Amniotic stem cell (primary cell): ENCODE measurements at regions not wholly inside any gene's neighbourhood (a gene's known extent, or its start where the extent isn't known, plus 50 kb on each side); places are given as distances from the start of the nearest gene placed in this dataset.
"Not testable (repeated sequence)": the region's sequence is repeated elsewhere in the genome, so short reads cannot be mapped to it uniquely, and the experiment has no call there.

Source experiments
- DNase-seq: peaks from one replicate; lab custom pipeline; 2025; lab: John Stamatoyannopoulos, UW

DNA sequence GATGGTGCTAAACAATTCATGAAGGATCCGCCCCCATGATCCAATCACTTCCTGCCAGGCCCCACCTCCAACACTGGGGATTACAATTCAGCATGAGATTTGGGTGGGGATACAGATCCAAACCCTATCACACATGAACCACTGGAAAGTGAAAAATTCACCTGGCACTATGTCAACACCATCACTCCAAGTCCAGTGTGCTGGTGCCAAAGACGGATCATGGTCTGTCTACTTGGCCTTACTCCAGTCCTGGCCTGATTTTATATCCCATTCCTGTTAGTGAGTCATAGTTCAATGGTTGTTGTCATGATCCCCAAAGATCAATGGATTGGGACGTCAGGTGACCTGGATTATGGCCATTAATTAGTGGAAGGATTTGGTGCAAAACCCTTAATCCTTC, 147.4 kb upstream of the RPS23 start:
- no peak for DNase-seq

GRCh38 chr5:82424211-82424610, 146.1 kb upstream of the RPS23 start:
- no peak for DNase-seq

DNA sequence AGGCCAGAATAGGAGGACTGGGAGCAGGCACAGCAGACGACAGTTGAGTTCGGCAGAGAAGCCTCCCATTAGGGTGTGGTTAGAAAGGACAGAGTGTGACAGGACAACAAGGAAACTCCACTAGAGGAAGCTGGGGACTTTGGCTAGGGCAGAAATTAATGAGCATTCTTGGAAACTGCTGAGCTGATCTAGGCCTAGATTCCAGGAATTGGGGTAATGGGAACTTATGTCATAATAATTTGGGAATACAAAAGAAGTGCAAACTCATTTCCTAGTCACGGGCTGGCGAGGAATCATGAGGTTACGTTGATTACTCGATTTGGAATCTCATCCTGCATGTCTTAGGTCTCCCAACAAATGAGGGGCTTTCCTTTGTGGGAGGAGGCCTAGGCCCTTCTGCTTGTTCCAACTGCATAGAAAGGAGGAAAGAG, 144.6 kb upstream of the RPS23 start:
- no peak for DNase-seq

DNA sequence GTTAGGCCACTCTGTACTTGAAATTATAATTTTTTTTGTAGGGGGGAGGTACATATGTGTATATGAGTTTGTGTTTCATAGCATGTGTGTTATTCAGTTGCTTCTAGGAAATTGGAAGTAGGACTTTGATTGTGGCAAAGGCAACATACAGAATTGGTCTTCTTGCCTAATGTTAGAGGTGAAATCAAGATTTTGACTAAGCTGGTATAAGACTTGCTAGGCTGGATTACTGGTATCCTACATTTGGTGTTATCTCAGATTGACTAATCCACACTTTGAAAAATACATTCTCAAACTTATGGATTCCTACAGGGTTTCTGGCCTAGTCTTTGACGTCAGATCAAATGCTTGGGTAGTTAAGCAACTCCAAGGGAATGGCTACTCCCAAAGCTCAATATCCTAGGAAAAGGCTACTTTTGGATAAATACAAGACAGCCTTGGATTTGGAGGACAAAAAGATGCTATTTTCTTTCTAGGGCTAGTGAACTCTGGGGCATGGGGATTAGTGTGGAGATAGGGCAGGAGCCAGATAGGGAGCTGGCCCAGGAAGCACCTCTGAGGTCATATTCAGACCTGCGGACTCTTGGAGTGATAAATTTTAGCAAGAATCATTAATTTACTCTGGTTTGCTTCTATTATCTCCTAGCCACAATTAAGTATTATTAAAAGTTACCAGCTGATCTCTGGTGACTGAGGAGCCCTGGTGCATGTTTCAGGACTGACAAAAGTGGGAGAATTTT, 144.0 kb upstream of the RPS23 start:
- DNase-seq: no peak

DNA sequence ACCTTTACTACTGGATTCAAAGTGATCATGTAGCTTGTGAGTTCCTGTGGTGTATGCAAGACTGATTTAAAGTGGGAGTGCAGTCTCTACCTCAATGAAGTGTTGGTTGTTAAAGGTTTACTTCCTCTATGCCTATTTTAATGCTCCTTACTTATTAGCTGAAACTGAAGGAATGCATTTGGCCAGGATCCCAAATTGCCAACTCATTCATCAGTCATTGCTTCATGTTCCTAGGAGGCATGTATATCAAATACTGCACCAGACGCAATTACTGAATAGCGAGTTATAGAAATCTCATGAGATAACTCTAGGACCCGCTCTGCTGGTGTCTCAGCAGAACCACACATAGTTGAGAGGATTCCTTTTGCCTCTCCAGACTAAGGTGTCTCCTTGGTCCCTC, 143.0 kb upstream of the RPS23 start:
- DNase-seq: peak; percentile 21

- not testable (repeated sequence) for DNase-seq
Observed at GRCh38 chr5:82420524-82420923, 142.4 kb upstream of the RPS23 start.

- no peak for DNase-seq
Observed at GRCh38 chr5:82419559-82420332, 141.6 kb upstream of the RPS23 start.

- DNase-seq: no peak
Observed at GRCh38 chr5:82418608-82418950, 140.4 kb upstream of the RPS23 start.

- DNase-seq: no peak
Observed at GRCh38 chr5:82417776-82418607, 139.8 kb upstream of the RPS23 start.

GRCh38 chr5:82416512-82416911, 138.4 kb upstream of the RPS23 start:
- no peak for DNase-seq

DNA sequence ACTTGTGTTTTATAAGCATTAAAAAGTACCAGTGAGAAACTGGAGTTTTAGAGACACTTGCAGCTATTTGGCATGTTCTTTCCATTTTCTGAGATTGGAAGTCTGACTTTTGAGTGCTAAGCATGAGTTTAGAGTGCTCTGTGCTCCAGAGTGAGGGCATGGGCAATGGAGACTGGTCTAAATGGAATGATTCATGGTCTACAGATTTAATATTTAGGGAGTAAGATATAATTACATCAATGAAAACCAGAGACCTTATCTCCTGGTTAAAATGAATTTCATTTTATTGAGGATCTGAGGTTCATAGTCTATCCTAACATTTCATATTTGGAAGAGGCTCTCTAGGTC, 135.9 kb upstream of the RPS23 start:
- no peak for DNase-seq

GRCh38 chr5:82413302-82414040, 135.3 kb upstream of the RPS23 start:
- peak; percentile 14 for DNase-seq

- no peak for DNase-seq
Observed at GRCh38 chr5:82408033-82408432, 129.9 kb upstream of the RPS23 start.

- peak; percentile 34 for DNase-seq
Observed at GRCh38 chr5:82406205-82406773, 128.1 kb upstream of the RPS23 start.

- peak; percentile 78 for DNase-seq
Observed at GRCh38 chr5:82405618-82406204, 127.6 kb upstream of the RPS23 start.

DNA sequence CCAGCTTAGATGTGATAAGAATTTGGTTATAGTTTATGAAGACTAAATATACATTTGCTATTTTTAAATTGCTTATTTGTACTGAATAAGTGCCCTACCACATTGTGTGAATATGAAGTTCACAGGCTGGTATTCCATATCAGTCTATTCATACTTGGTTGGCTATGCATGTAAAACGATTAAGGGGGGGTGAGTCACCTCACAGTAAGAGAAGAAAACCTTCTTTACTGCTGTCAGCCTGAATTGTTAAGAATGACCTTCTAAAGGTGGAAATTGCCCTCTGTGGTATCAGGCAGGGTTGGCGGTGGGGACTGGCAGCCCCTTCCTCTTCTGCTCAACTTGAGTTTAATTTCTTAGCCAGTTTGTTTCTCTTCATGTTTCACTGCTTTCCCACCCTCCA, 127.0 kb upstream of the RPS23 start:
- DNase-seq: peak; percentile 52

DNA sequence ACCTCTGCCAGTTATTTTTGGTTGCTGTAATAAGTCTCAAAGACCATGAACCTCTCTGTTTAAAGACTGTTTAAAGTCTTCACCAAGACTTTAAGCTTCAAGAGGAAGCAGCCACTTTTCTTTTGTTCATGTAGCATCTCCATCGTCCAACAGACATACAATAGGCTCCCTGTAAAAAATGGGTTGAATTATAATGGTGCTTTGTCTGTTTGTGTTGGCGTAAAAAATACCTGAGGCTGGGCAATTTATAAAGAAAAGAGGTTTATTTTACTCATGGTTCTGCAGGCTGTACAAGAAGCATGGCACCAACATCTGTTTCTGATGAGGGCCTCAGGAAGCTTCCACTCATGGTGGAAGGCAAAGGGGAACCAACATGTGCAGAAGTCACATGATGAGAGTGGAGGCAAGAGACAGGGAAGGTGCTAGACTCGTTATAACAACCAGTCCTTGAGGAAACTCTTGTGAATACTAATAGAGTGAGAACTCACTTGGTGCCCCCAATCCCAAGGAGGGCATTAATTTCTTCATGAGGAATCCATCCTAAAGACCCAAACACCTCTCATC, 126.3 kb upstream of the RPS23 start:
- no peak for DNase-seq

- no peak for DNase-seq
Observed at GRCh38 chr5:82403724-82404123, 125.6 kb upstream of the RPS23 start.

DNA sequence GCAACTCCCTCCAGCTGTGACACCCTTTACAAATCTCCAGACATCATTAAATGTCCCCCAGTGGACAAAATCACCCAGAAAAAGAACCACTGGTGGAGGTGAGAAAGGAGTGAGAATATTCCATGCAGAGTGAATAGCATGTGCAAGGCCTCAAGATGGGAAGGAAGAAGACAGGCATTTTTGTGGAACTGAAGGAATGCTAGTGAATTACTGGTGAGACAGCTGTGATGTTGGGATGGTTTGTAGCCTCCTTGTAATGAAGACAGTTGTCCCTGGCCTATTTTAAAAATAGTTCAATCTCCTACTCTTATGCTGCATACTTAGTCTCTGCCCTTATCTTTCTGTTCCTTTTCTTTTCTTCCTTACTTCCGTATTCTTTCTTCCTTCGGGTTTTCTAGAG, 124.9 kb upstream of the RPS23 start:
- DNase-seq: no peak

GRCh38 chr5:82399111-82399510, 121.0 kb upstream of the RPS23 start:
- no peak for DNase-seq

GRCh38 chr5:82397741-82398320, 119.7 kb upstream of the RPS23 start:
- DNase-seq: no peak
